ENCODE measurements at regions not wholly inside any gene's neighbourhood (a gene's known extent, or its start where the extent isn't known, plus 50 kb on each side); places are given as distances from the start of the nearest gene placed in this dataset.

DNA sequence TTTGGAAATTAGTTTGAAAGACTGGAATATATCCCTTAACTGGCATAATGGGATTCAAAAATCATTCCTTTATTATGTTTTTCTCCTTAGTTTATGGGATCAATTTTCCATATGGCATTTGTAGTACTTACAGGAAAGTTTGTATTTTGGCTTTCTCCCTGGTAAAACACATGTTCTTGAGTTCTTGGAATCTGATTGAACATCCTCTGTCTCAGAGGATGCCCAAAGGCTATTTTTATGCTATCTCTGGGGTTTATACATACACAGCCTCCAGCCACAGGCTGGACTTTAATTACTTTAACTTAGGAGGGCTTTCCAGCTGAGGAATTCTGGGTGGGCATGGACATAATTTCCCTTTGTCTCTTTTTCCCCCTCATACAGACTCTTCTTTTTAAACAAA is 236.4 kb downstream of the HGF start:
- TF ChIP-seq, protein P1, sequence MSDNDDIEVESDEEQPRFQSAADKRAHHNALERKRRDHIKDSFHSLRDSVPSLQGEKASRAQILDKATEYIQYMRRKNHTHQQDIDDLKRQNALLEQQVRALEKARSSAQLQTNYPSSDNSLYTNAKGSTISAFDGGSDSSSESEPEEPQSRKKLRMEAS (IDR thresholded peaks at IDR 0.05) = no peak
- no peak for TF ChIP-seq CTCF (IDR thresholded peaks at IDR 0.05; ENCODE audit: low read depth, low read length, missing input control)
- no peak for TF ChIP-seq GABPA (IDR thresholded peaks at IDR 0.05 in 1 of 2, conservative IDR thresholded peaks at IDR 0.05 in 1 of 2)
- no peak for TF ChIP-seq FOXA1 (IDR thresholded peaks at IDR 0.05)
- no peak for TF ChIP-seq YY1 (IDR thresholded peaks at IDR 0.05)
- TF ChIP-seq RAD21 (IDR thresholded peaks at IDR 0.05) = no peak
- TF ChIP-seq REST (IDR thresholded peaks at IDR 0.05) = no peak
